ENCODE measurements at regions not wholly inside any gene's neighbourhood (a gene's known extent, or its start where the extent isn't known, plus 50 kb on each side); places are given as distances from the start of the nearest gene placed in this dataset.
A peak's percentile ranks its signal among the peaks of the same experiment; 100 is the strongest.

DNA sequence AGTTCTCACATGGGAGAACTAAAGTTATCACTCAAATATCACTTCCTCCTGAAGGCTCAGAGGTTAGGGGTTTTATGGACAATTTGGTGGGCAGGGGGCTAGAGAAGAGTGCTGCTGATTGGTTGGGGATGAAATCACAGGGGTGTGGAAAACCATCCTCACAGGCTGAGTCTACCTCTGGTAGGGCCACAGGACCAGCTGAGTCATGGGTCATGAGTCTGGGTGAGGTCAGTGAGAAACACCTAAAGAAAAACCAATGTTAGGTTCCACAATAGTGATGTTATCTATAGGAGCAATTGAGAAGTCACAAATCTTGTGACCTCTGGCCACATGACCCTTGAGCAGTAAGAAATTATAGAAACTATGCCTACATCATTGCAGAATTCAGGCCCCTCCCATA, 203.3 kb upstream of the TARS1 start:
- H3K27ac ChIP-seq, result no peak overlapping the region
- no peaks in the 10 kb centered on the region for H3K4me1 ChIP-seq (replicated peaks)
- no peak overlapping the region for H3K4me3 ChIP-seq
- intact Hi-C loops (cut with DNase I), result no loop called here
- H3K9me3 ChIP-seq, result no peaks in the 10 kb centered on the region
- no peak for TF ChIP-seq POLR2AphosphoS5 (IDR thresholded peaks at IDR 0.05)
- TF ChIP-seq, protein P1, sequence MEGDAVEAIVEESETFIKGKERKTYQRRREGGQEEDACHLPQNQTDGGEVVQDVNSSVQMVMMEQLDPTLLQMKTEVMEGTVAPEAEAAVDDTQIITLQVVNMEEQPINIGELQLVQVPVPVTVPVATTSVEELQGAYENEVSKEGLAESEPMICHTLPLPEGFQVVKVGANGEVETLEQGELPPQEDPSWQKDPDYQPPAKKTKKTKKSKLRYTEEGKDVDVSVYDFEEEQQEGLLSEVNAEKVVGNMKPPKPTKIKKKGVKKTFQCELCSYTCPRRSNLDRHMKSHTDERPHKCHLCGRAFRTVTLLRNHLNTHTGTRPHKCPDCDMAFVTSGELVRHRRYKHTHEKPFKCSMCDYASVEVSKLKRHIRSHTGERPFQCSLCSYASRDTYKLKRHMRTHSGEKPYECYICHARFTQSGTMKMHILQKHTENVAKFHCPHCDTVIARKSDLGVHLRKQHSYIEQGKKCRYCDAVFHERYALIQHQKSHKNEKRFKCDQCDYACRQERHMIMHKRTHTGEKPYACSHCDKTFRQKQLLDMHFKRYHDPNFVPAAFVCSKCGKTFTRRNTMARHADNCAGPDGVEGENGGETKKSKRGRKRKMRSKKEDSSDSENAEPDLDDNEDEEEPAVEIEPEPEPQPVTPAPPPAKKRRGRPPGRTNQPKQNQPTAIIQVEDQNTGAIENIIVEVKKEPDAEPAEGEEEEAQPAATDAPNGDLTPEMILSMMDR (IDR thresholded peaks at IDR 0.05), result no peak
- no peak for TF ChIP-seq POLR2A (IDR thresholded peaks at IDR 0.05)
- no peaks in the 10 kb centered on the region for H3K27me3 ChIP-seq (replicated peaks; ENCODE audit: insufficient read depth)
- no peak for DNase-seq (ENCODE audit: low spot score)
- no peaks in the 10 kb centered on the region for H3K36me3 ChIP-seq

DNA sequence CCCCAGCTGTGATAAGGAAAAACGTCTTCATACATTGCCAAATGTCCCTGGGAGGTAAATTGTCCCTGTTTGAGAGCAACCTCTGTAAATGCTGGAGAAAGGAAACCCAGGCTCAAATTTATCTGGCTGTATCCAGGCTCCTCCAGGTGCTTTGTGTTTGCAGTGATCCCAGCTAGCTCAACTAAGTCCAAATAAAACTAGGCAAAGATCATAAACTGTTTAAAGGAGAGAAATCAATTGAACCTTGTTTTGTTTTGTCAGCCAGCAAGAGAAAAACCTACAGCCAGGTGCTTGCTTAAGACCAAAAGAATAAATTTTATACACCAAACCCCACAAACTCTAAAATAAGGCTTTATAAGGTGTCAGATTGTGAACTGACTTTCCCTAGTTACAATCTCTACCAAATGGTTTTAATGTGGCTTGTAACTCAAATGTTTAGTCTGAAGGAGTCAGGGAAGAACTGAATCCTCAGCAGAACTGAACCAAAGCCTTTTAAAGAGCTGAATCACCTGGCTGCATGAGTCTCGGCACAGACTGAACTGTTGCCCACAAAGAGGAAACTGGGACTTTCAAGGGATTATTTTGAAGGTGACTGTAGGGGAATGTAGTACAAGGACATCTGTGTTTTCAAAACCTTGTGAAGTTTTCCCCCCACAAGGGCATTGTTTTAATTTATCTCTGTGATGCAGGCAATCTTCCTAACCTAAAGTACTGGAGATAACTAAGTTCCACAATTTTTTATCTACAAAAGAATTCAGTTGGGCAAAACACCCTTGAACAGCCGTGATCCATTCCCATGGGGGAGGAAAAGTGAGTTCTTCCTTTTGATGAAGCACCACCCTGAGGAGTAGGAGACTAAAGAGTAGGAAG, 201.7 kb upstream of the TARS1 start:
- Histone ChIP-seq H3K27ac (no peak overlapping the region), H3K4me1 (replicated peaks) (no peaks in the 10 kb centered on the region), H3K9me3 (no peaks in the 10 kb centered on the region), H3K27me3 (replicated peaks; ENCODE audit: insufficient read depth) (no peaks in the 10 kb centered on the region), H3K36me3 (no peaks in the 10 kb centered on the region), H3K4me3 (no peak overlapping the region)
- intact Hi-C loops (cut with DNase I), result no loop called here
- 40% methylated on average over 3 of the region's 3 CpGs for WGBS
- TF ChIP-seq, protein P1 (IDR thresholded peaks at IDR 0.05), result no peak
- TF ChIP-seq POLR2AphosphoS5 (IDR thresholded peaks at IDR 0.05), result peak; percentile 20
- no peak for DNase-seq (ENCODE audit: low spot score)

DNA sequence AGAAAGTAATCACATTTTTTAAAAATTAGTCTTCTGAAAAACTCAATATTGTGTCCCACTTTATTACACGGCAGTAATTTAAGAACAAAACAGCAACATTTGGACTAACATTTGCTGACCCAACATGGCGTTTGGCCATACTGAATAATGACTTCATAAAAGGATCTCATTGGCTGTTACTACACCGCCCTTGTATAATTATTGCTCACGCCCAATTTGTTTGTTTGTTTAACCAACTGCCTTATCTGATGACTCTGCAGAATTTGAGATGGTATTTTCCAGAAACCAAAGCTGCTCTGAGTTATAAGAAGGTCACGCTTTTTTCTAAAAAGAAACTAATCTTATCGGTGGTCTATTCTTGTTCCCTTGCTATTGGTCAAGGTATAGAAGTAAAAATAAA, 200.2 kb upstream of the TARS1 start:
- intact Hi-C loops (cut with DNase I), result no loop called here

DNA sequence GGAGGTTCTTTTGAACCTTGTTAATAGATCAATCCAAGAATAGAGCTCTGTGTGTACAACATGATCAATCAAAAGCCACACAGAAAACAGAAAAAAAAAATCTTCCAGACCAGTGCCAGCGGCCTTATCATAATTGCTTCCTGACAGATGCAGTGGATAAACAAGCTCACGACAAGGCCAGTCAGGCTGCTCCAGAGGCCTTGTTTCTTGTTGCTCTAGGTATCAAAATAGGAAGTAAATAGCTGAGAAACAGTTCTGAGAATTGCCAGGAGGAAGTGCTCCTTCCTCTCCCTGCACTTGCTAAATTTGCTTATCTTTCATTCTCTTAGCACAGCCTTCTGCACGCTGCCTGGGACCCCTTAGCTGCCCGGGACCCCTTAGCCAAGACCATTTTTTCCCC, 199.0 kb upstream of the TARS1 start:
- TF ChIP-seq, protein P1 (IDR thresholded peaks at IDR 0.05), result no peak
- no peak for TF ChIP-seq POLR2A (IDR thresholded peaks at IDR 0.05)
- TF ChIP-seq POLR2AphosphoS5 (IDR thresholded peaks at IDR 0.05), result no peak
- no peak overlapping the region for H3K27ac ChIP-seq
- DNase-seq (ENCODE audit: low spot score), result no peak
- no peak overlapping the region for H3K4me3 ChIP-seq
- no peaks in the 10 kb centered on the region for H3K27me3 ChIP-seq (replicated peaks; ENCODE audit: insufficient read depth)
- no peaks in the 10 kb centered on the region for H3K36me3 ChIP-seq
- intact Hi-C loops (cut with DNase I), result no loop called here
- no peaks in the 10 kb centered on the region for H3K4me1 ChIP-seq (replicated peaks)
- H3K9me3 ChIP-seq, result no peaks in the 10 kb centered on the region
- 52% methylated on average over 4 of the region's 4 CpGs for WGBS

More for the DNA sequence above, 200.2 kb upstream of the TARS1 start:
- no peaks in the 10 kb centered on the region for H3K27me3 ChIP-seq (replicated peaks; ENCODE audit: insufficient read depth)
- DNase-seq (ENCODE audit: low spot score), result no peak
- H3K27ac ChIP-seq, result no peak overlapping the region
- 75% methylated on average over 6 of the region's 6 CpGs for WGBS
- TF ChIP-seq POLR2AphosphoS5 (IDR thresholded peaks at IDR 0.05) (no peak), POLR2A (IDR thresholded peaks at IDR 0.05) (no peak)
- TF ChIP-seq, protein P1 (IDR thresholded peaks at IDR 0.05), result no peak
- no peaks in the 10 kb centered on the region for H3K36me3 ChIP-seq
- no peaks in the 10 kb centered on the region for H3K9me3 ChIP-seq
- no peaks in the 10 kb centered on the region for H3K4me1 ChIP-seq (replicated peaks)
- H3K4me3 ChIP-seq, result no peak overlapping the region

DNA sequence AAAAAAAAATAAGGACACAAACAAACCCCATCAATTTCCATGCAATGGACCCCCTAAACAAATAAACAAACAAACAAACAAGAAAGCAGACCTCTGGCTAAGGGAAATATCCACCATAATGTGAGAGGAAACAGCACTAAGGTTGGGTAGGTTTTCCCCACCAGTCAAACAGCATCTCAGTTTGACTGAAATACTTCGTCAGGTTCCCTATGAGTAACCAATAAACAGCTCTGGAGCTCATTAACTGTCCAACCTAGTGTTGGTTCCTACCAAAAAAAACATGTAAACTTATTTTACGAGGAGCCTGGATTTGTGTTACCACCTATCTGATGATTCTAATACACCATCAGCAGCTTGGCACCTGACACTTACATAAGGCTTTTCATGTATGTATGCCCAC, 198.5 kb upstream of the TARS1 start:
- Histone ChIP-seq H3K27me3 (replicated peaks; ENCODE audit: insufficient read depth) (no peaks in the 10 kb centered on the region), H3K27ac (no peak overlapping the region), H3K36me3 (no peaks in the 10 kb centered on the region), H3K9me3 (no peaks in the 10 kb centered on the region), H3K4me1 (replicated peaks) (no peaks in the 10 kb centered on the region), H3K4me3 (no peak overlapping the region)
- DNase-seq (ENCODE audit: low spot score), result no peak
- no peak for TF ChIP-seq POLR2A (IDR thresholded peaks at IDR 0.05)
- TF ChIP-seq, protein P1 (IDR thresholded peaks at IDR 0.05), result no peak
- TF ChIP-seq POLR2AphosphoS5 (IDR thresholded peaks at IDR 0.05), result no peak
- intact Hi-C loops (cut with DNase I), result no loop called here
- 77% methylated on average over 2 of the region's 2 CpGs for WGBS
